GM19328 (cell line): ENCODE measurements at regions not wholly inside any gene's neighbourhood (a gene's known extent, or its start where the extent isn't known, plus 50 kb on each side); places are given as distances from the start of the nearest gene placed in this dataset.
"Not testable (repeated sequence)": the region's sequence is repeated elsewhere in the genome, so short reads cannot be mapped to it uniquely, and the experiment has no call there.

Experiments
- ATAC-seq: cut with Tn5 transposase; IDR thresholded peaks from one replicate; pipeline ENCODE4 v1.9.1; 2021; ENCODE audit warnings: mild to moderate bottlenecking, moderate library complexity; ENCODE audit not compliant: unreplicated experiment

- ATAC-seq: no peak
These were observed 735.3 kb upstream of the ZNF608 start for GRCh38 chr5:125481506-125482465.

GRCh38 chr5:125483609-125484008, 737.2 kb upstream of the ZNF608 start:
- ATAC-seq: no peak

GRCh38 chr5:125484272-125484741, 737.9 kb upstream of the ZNF608 start:
- ATAC-seq: no peak

- no peak for ATAC-seq
These were observed 738.6 kb upstream of the ZNF608 start for GRCh38 chr5:125484742-125485641.

GRCh38 chr5:125485771-125486170, 739.3 kb upstream of the ZNF608 start:
- ATAC-seq: no peak

GRCh38 chr5:125486634-125487033, 740.2 kb upstream of the ZNF608 start:
- no peak for ATAC-seq

- no peak for ATAC-seq
These were observed 740.8 kb upstream of the ZNF608 start for GRCh38 chr5:125487231-125487630.

GRCh38 chr5:125487652-125488051, 741.2 kb upstream of the ZNF608 start:
- not testable (repeated sequence) for ATAC-seq

- ATAC-seq: no peak
These were observed 742.7 kb upstream of the ZNF608 start for GRCh38 chr5:125489146-125489545.

GRCh38 chr5:125491986-125492492, 745.6 kb upstream of the ZNF608 start:
- no peak for ATAC-seq

GRCh38 chr5:125492977-125493376, 746.5 kb upstream of the ZNF608 start:
- no peak for ATAC-seq

- ATAC-seq: no peak
These were observed 750.0 kb upstream of the ZNF608 start for GRCh38 chr5:125496393-125496792.

- ATAC-seq: no peak
These were observed 751.2 kb upstream of the ZNF608 start for GRCh38 chr5:125497651-125498050.

GRCh38 chr5:125499636-125500332, 753.3 kb upstream of the ZNF608 start:
- no peak for ATAC-seq

GRCh38 chr5:125501396-125501795, 755.0 kb upstream of the ZNF608 start:
- ATAC-seq: no peak

- no peak for ATAC-seq
These were observed 757.5 kb upstream of the ZNF608 start for GRCh38 chr5:125503946-125504345.

- ATAC-seq: no peak
These were observed 758.7 kb upstream of the ZNF608 start for GRCh38 chr5:125505115-125505514.

GRCh38 chr5:125506124-125506523, 759.7 kb upstream of the ZNF608 start:
- no peak for ATAC-seq

- no peak for ATAC-seq
These were observed 761.8 kb upstream of the ZNF608 start for GRCh38 chr5:125508225-125508624.

- no peak for ATAC-seq
These were observed 764.2 kb upstream of the ZNF608 start for GRCh38 chr5:125510651-125511050.
